Lower lobe of right lung (tissue), 2 donors: ENCODE measurements at regions not wholly inside any gene's neighbourhood (a gene's known extent, or its start where the extent isn't known, plus 50 kb on each side); places are given as distances from the start of the nearest gene placed in this dataset.
A peak's percentile ranks its signal among the peaks of the same experiment; 100 is the strongest.

Experiments used
- ATAC-seq, 2 donors: fragments of 200-7000 bp; cut with Tn5 transposase; one replicate each; pipeline ENCODE4 v1.9.1; 2020 to 2022; ENCODE audit warnings: mild to moderate bottlenecking in 2 of 2, moderate library complexity in 2 of 2
- DNase-seq: peaks from one replicate; pipeline ENCODE4 v3.0.0-alpha.2; 2020
- H3K27ac ChIP-seq: fragments of 200-600 bp; one replicate; pipeline ENCODE4 v1.8.0; 2022
- H3K27me3 ChIP-seq: fragments of 200-600 bp; one replicate; pipeline ENCODE4 v1.8.0; 2022; ENCODE audit warnings: low read depth
- H3K36me3 ChIP-seq: fragments of 200-600 bp; one replicate; pipeline ENCODE4 v1.8.0; 2022; ENCODE audit warnings: mild to moderate bottlenecking
- H3K4me1 ChIP-seq: fragments of 200-600 bp; one replicate; pipeline ENCODE4 v1.8.0; 2022
- H3K4me3 ChIP-seq: fragments of 200-600 bp; one replicate; pipeline ENCODE4 v1.8.0; 2022; ENCODE audit warnings: mild to moderate bottlenecking
- H3K9me3 ChIP-seq: fragments of 200-600 bp; one replicate; pipeline ENCODE4 v1.8.0; 2022
- CTCF ChIP-seq: fragments of 200-600 bp; IDR thresholded peaks from one replicate; pipeline ENCODE4 v1.8.0; 2022; ENCODE audit warnings: antibody characterized with exemption, mild to moderate bottlenecking
- intact Hi-C: fragments of 100-400 bp; cut with DNase I; formaldehyde crosslinking; loops from one replicate; pipeline ENCODE4 v1.11.0; 2022
- donor health status: DM: no; HTN: yes; CAD: no; lungs with severe emphysema.

GRCh38 chr1:222924136-222924706 lies 109.4 kb downstream of the DISP1 start:
- DNase-seq (no peak), ATAC-seq (no peak)
- Histone ChIP-seq H3K4me1 (peaks cover 15% of the 10 kb centered on the region), H3K36me3 (no peaks in the 10 kb centered on the region), H3K27me3 (no peaks in the 10 kb centered on the region), H3K4me3 (no peak overlapping the region), H3K27ac (no peak overlapping the region), H3K9me3 (no peaks in the 10 kb centered on the region)
- no peak for TF ChIP-seq CTCF
- intact Hi-C loops: no loop called here

DNA sequence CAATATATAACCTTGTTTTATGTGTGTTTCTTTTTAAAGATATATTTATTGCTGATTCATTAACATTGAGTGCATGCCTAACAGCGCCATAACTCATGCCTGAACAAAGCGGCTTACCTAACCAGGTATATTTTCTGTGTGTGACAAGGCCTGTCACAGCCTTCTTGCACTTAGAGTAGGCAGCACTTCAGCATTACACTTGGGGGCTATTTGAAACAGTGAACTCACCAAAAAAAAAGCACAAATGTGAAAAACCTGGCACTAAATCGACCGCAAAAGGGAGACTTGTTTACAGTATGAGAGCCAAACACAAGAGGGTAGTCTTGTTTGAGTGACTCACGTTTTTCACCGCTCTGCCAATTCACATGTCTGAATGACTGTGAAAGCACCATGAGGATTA lies 111.7 kb downstream of the DISP1 start:
- Histone ChIP-seq H3K27ac (no peak overlapping the region), H3K4me1 (peaks cover 15% of the 10 kb centered on the region), H3K36me3 (no peaks in the 10 kb centered on the region), H3K9me3 (no peaks in the 10 kb centered on the region), H3K4me3 (no peak overlapping the region), H3K27me3 (no peaks in the 10 kb centered on the region)
- TF ChIP-seq CTCF: no peak
- intact Hi-C loops: no loop called here
- DNase-seq: no peak
- peak; percentile 25 to 67 for ATAC-seq

DNA sequence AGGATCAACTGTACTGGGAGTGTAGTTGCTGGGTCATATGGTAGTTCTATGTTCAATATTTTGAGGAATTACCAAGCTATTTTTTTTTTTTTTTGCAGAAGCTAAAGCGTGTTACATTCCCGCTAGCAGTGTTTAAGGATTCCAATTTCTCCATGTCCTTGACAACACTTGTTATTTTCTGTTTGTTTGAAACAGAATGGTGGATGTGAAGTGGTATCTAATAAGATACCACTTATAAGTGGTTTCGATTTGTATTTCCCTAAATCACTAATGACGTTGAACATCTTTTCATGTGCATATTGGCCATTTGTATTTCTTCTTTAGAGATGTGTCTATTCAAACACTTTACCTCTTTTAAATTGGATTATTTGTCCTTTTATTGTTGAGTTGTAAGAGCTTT lies 112.2 kb downstream of the DISP1 start:
- Histone ChIP-seq H3K4me1 (peaks cover 15% of the 10 kb centered on the region), H3K9me3 (no peaks in the 10 kb centered on the region), H3K36me3 (no peaks in the 10 kb centered on the region), H3K4me3 (no peak overlapping the region), H3K27ac (peak overlapping the region; percentile 56), H3K27me3 (no peaks in the 10 kb centered on the region)
- DNase-seq: no peak
- intact Hi-C loops: no loop called here
- no peak for ATAC-seq
- TF ChIP-seq CTCF: no peak

DNA sequence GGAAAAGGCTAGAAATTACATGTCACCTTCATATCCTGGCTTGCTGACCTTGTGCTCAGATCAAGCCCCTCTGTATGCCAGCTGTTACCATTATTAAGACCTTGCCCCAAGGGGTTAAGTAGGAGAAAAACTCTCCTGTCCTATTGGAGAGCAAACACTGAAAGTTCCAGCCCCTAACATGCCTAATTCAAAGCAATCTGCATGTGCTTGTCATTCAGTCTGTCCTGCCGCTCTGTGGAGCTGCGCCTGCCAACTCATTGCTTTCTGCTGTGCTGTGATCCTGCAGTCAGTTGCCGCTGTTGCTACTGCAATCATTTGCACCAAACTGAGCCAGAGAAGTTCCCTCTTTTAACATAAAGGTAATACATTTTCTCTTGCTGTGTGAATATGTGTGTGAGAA lies 113.4 kb downstream of the DISP1 start:
- no peaks in the 10 kb centered on the region for H3K36me3 ChIP-seq
- ATAC-seq: peak; percentile 84 to 89
- no peak for TF ChIP-seq CTCF
- DNase-seq: peak; percentile 52
- no peaks in the 10 kb centered on the region for H3K9me3 ChIP-seq
- peak overlapping the region; percentile 56 for H3K27ac ChIP-seq
- H3K4me3 ChIP-seq: peak overlapping the region; percentile 47
- no peaks in the 10 kb centered on the region for H3K27me3 ChIP-seq
- peaks cover 15% of the 10 kb centered on the region for H3K4me1 ChIP-seq
- intact Hi-C loops: no loop called here

DNA sequence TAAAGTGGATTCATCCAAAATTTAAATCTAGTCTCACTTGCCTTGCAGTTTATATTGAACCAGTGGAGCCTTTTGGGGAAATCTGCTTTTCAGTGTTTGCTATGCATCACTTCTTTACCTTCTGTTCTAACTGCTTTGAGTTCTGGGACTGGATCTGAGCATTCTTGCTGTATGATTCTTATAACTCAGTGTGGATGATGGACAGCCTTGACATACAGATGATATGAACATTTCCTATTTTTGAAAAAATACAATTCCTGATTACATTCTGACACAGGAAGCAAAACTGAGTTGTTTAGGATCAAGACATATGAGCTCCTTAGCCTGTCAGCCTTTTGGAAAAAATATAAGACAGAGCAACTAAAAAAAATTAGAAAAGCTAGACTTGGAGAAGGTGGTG lies 115.2 kb downstream of the DISP1 start:
- no peaks in the 10 kb centered on the region for H3K36me3 ChIP-seq
- H3K27me3 ChIP-seq: no peaks in the 10 kb centered on the region
- intact Hi-C loops: no loop called here
- peak overlapping the region; percentile 47 for H3K4me3 ChIP-seq
- no peaks in the 10 kb centered on the region for H3K9me3 ChIP-seq
- ATAC-seq (no peak), DNase-seq (no peak)
- TF ChIP-seq CTCF: no peak
- peaks cover 15% of the 10 kb centered on the region for H3K4me1 ChIP-seq
- peak overlapping the region; percentile 56 for H3K27ac ChIP-seq

DNA sequence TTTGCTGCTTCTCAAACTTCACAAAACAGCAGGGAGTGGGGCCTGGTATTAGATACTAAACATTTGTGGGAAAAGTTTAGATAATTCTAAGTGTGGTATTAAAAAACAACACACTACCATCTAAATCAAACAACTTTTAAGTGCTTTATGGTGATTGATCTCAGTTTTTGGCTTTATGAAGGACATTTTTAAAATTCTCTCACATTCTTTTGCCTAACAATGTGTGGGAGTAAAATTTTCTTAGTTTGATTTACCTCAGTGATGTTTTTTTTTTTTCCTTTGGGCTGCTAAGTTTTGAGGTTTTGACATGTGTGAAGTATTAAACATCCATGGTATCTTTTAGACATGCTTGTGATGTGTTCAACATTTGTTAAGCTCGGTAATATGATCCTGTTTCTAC lies 116.2 kb downstream of the DISP1 start:
- Histone ChIP-seq H3K4me1 (peaks cover 14% of the 10 kb centered on the region), H3K9me3 (no peaks in the 10 kb centered on the region), H3K36me3 (no peaks in the 10 kb centered on the region), H3K4me3 (peak overlapping the region; percentile 47), H3K27ac (peak overlapping the region; percentile 38), H3K27me3 (no peaks in the 10 kb centered on the region)
- no peak for DNase-seq
- TF ChIP-seq CTCF: no peak
- intact Hi-C loops: no loop called here
- no peak for ATAC-seq
